HFF-Myc (cell line): ENCODE measurements at regions not wholly inside any gene's neighbourhood (a gene's known extent, or its start where the extent isn't known, plus 50 kb on each side); places are given as distances from the start of the nearest gene placed in this dataset.

Experiments used
- DNase-seq: peaks from one replicate; pipeline ENCODE4 v3.0.0-alpha.2; 2011; ENCODE audit warnings: low read depth; ENCODE audit errors: extremely low read depth
- H3K4me3 ChIP-seq: replicated peaks from 2 replicates; pipeline ENCODE4 v1.5.1; 2011; ENCODE audit warnings: low read depth, mild to moderate bottlenecking, control low read depth, low read length
- CTCF ChIP-seq: IDR thresholded peaks from 2 replicates; pipeline ENCODE4 v1.5.1; 2012; ENCODE audit warnings: mild to moderate bottlenecking, low read depth, low read length, control low read depth; ENCODE audit errors: missing control alignments

GRCh38 chr4:20362148-20362547 lies 110.4 kb downstream of the SLIT2 start:
- H3K4me3 ChIP-seq = no peak overlapping the region
- TF ChIP-seq CTCF = no peak
- DNase-seq = no peak

- DNase-seq = no peak
- H3K4me3 ChIP-seq = no peak overlapping the region
- no peak for TF ChIP-seq CTCF
Measured at GRCh38 chr4:20364969-20365368, 113.3 kb downstream of the SLIT2 start.

- no peak for DNase-seq
- no peak overlapping the region for H3K4me3 ChIP-seq
- no peak for TF ChIP-seq CTCF
Measured at GRCh38 chr4:20367446-20367845, 115.7 kb downstream of the SLIT2 start.

- DNase-seq = no peak
- no peak overlapping the region for H3K4me3 ChIP-seq
- no peak for TF ChIP-seq CTCF
Measured at GRCh38 chr4:20368926-20369325, 117.2 kb downstream of the SLIT2 start.

- TF ChIP-seq CTCF = no peak
- DNase-seq = peak; percentile 65
- no peak overlapping the region for H3K4me3 ChIP-seq
Measured at GRCh38 chr4:20370274-20370673, 118.6 kb downstream of the SLIT2 start.

- no peak overlapping the region for H3K4me3 ChIP-seq
- DNase-seq = no peak
- TF ChIP-seq CTCF = no peak
Measured at GRCh38 chr4:20376070-20376469, 124.4 kb downstream of the SLIT2 start.

- DNase-seq = no peak
- no peak overlapping the region for H3K4me3 ChIP-seq
- no peak for TF ChIP-seq CTCF
Measured at GRCh38 chr4:20378181-20378580, 126.5 kb downstream of the SLIT2 start.
